ENCODE measurements at regions not wholly inside any gene's neighbourhood (a gene's known extent, or its start where the extent isn't known, plus 50 kb on each side); places are given as distances from the start of the nearest gene placed in this dataset.
"Not testable (repeated sequence)": the region's sequence is repeated elsewhere in the genome, so short reads cannot be mapped to it uniquely, and the experiment has no call there.

DNA sequence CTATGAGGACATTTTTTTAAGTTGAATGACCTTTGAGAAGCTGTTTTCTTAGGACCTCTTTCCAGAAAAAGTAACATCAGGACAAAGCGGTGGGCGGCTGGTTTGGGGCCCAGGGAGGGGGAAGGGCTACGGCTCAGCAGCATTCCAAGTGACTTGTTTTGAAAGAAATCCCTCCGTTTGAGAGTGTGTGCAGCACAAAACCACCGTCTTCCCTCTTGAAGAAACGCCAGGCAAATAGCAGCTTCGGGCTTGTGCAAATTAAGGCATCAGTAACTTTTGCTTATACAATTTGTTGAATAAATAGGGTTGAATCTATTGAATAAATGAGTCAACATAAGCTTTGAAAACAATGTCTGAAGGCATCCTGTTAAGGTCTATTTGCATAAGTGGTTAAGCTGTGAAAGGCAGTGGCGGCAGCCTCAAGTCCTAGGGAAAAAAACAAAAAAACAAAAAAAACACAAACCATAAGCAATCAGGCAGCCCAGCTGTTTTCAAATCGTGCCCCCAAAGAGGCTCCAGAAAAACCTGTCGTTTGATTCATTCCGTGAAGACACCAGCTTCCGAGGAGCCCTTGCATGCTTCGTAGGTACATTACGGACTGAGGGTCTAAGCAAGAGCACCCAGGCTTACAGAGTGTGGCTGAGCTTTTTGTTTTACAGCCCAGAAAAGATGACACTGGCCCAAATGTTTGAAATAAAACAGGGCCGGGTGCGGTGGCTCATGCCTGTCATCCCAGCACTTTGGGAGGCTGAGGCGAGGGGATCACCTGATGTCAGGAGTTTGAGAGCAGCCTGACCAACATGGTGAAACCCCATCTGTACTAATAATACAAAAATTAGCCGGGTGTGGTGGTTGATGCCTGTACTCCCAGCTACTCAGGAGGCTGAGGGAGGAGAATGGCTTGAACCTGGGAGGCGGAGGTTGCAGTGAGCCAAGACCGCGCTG is 103.7 kb downstream of the CRLF2 start:
- H3K4me2 ChIP-seq (ENCODE audit: low read depth, low read length, poor library complexity, severe bottlenecking): no peak overlapping the region
- no peak for TF ChIP-seq EZH2phosphoT487 (IDR thresholded peaks at IDR 0.05; ENCODE audit: borderline replicate concordance)
- no peak for TF ChIP-seq CTCF (conservative IDR thresholded peaks at IDR 0.05; ENCODE audit: low read length)
- H3K4me3 ChIP-seq (ENCODE audit: low read length, poor library complexity, severe bottlenecking): no peak overlapping the region

GRCh38 chrX:1106478-1107210 is 105.8 kb downstream of the CRLF2 start:
- TF ChIP-seq EZH2phosphoT487 (IDR thresholded peaks at IDR 0.05; ENCODE audit: borderline replicate concordance) (no peak), CTCF (conservative IDR thresholded peaks at IDR 0.05; ENCODE audit: low read length) (no peak)
- no peaks in the 10 kb centered on the region for H3K9me3 ChIP-seq (ENCODE audit: insufficient read depth, low read depth, low read length)
- H3K4me1 ChIP-seq (ENCODE audit: insufficient read depth, low read length, poor library complexity, severe bottlenecking): no peaks in the 10 kb centered on the region
- H3K4me2 ChIP-seq (ENCODE audit: low read depth, low read length, poor library complexity, severe bottlenecking): no peak overlapping the region
- H3K27me3 ChIP-seq (ENCODE audit: insufficient read depth, low read length, poor library complexity, severe bottlenecking): no peaks in the 10 kb centered on the region
- no peak overlapping the region for H2AFZ ChIP-seq (ENCODE audit: low read length)
- H3K36me3 ChIP-seq (ENCODE audit: insufficient read depth, low read length): no peaks in the 10 kb centered on the region
- H3K79me2 ChIP-seq (ENCODE audit: insufficient read depth, low read length): no peaks in the 10 kb centered on the region
- H3K4me3 ChIP-seq (ENCODE audit: low read length, poor library complexity, severe bottlenecking): no peak overlapping the region
- no peaks in the 10 kb centered on the region for H3K9me2 ChIP-seq (replicated peaks; ENCODE audit: low read depth, low read length)
- no peaks in the 10 kb centered on the region for H4K20me1 ChIP-seq (ENCODE audit: insufficient read depth, low read length, poor library complexity, severe bottlenecking)
- no peaks in the 10 kb centered on the region for H3F3A ChIP-seq (ENCODE audit: low read depth)
- H3K9ac ChIP-seq (ENCODE audit: low read depth, low read length, poor library complexity, severe bottlenecking): no peak overlapping the region

More for the DNA sequence above, 103.7 kb downstream of the CRLF2 start:
- Histone ChIP-seq H3F3A (ENCODE audit: low read depth) (no peaks in the 10 kb centered on the region), H4K20me1 (ENCODE audit: insufficient read depth, low read length, poor library complexity, severe bottlenecking) (no peaks in the 10 kb centered on the region), H3K9ac (ENCODE audit: low read depth, low read length, poor library complexity, severe bottlenecking) (no peak overlapping the region), H2AFZ (ENCODE audit: low read length) (no peak overlapping the region), H3K9me3 (ENCODE audit: insufficient read depth, low read depth, low read length) (no peaks in the 10 kb centered on the region), H3K36me3 (ENCODE audit: insufficient read depth, low read length) (no peaks in the 10 kb centered on the region), H3K79me2 (ENCODE audit: insufficient read depth, low read length) (no peaks in the 10 kb centered on the region), H3K4me1 (ENCODE audit: insufficient read depth, low read length, poor library complexity, severe bottlenecking) (no peaks in the 10 kb centered on the region), H3K9me2 (replicated peaks; ENCODE audit: low read depth, low read length) (no peaks in the 10 kb centered on the region), H3K27me3 (ENCODE audit: insufficient read depth, low read length, poor library complexity, severe bottlenecking) (no peaks in the 10 kb centered on the region)

DNA sequence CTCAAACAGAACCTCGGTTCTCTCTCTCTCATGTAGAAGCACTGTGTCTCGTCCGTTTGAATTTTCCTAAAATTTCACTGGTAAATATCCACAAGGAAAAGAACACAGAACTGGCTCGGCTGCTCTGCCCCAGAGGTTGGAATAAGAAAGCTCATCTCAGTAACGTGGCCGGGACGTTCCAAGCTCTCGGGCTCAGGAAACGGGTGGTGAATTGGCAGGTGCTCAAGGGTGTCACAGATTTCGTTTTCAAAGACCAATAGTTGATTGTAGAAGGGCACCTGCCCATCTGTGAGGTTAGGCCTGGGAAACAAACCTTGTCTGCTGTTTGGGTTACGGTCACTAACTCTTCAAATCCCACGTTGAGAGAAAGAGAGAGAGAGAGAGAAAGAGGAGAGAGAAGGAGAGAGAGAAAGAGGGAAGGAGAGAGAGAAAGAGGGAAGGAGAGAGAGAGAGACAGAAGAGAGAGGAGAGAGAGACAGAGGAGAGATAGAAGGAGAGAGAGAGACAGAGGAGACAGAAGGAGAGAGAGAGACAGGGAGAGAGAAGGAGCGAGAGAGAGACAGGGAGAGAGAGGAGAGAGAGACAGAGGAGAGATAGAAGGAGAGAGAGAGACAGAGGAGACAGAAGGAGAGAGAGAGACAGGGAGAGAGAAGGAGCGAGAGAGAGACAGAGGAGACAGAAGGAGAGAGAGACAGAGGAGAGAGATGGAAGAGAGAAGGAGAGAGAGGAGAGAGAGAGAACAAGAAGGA is 106.6 kb downstream of the CRLF2 start:
- TF ChIP-seq CTCF (conservative IDR thresholded peaks at IDR 0.05; ENCODE audit: low read length): no peak
- Histone ChIP-seq H2AFZ (ENCODE audit: low read length) (no peak overlapping the region), H3K4me2 (ENCODE audit: low read depth, low read length, poor library complexity, severe bottlenecking) (no peak overlapping the region), H3K4me1 (ENCODE audit: insufficient read depth, low read length, poor library complexity, severe bottlenecking) (no peaks in the 10 kb centered on the region), H3K27me3 (ENCODE audit: insufficient read depth, low read length, poor library complexity, severe bottlenecking) (no peaks in the 10 kb centered on the region), H3K79me2 (ENCODE audit: insufficient read depth, low read length) (no peaks in the 10 kb centered on the region), H3K9me2 (replicated peaks; ENCODE audit: low read depth, low read length) (no peaks in the 10 kb centered on the region), H4K20me1 (ENCODE audit: insufficient read depth, low read length, poor library complexity, severe bottlenecking) (no peaks in the 10 kb centered on the region), H3K36me3 (ENCODE audit: insufficient read depth, low read length) (no peaks in the 10 kb centered on the region), H3K9me3 (ENCODE audit: insufficient read depth, low read depth, low read length) (no peaks in the 10 kb centered on the region), H3K4me3 (ENCODE audit: low read length, poor library complexity, severe bottlenecking) (no peak overlapping the region), H3K9ac (ENCODE audit: low read depth, low read length, poor library complexity, severe bottlenecking) (no peak overlapping the region), H3F3A (ENCODE audit: low read depth) (no peaks in the 10 kb centered on the region)

- H3K4me2 ChIP-seq (ENCODE audit: low read depth, low read length, poor library complexity, severe bottlenecking); H3K9me2 ChIP-seq (replicated peaks; ENCODE audit: low read depth, low read length); H3K79me2 ChIP-seq (ENCODE audit: insufficient read depth, low read length): not testable (repeated sequence)
These were observed 107.4 kb downstream of the CRLF2 start for GRCh38 chrX:1105031-1105430.

More at GRCh38 chrX:1105031-1105430, 107.4 kb downstream of the CRLF2 start:
- not testable (repeated sequence) for H3K4me3 ChIP-seq (ENCODE audit: low read length, poor library complexity, severe bottlenecking); H3K9ac ChIP-seq (ENCODE audit: low read depth, low read length, poor library complexity, severe bottlenecking); H3K4me1 ChIP-seq (ENCODE audit: insufficient read depth, low read length, poor library complexity, severe bottlenecking); H3K9me3 ChIP-seq (ENCODE audit: insufficient read depth, low read depth, low read length); H3K36me3 ChIP-seq (ENCODE audit: insufficient read depth, low read length); H2AFZ ChIP-seq (ENCODE audit: low read length); H3F3A ChIP-seq (ENCODE audit: low read depth); H3K27me3 ChIP-seq (ENCODE audit: insufficient read depth, low read length, poor library complexity, severe bottlenecking); H4K20me1 ChIP-seq (ENCODE audit: insufficient read depth, low read length, poor library complexity, severe bottlenecking)

Measured in Loucy (cell line).